ENCODE measurements at regions not wholly inside any gene's neighbourhood (a gene's known extent, or its start where the extent isn't known, plus 50 kb on each side); places are given as distances from the start of the nearest gene placed in this dataset.

DNA sequence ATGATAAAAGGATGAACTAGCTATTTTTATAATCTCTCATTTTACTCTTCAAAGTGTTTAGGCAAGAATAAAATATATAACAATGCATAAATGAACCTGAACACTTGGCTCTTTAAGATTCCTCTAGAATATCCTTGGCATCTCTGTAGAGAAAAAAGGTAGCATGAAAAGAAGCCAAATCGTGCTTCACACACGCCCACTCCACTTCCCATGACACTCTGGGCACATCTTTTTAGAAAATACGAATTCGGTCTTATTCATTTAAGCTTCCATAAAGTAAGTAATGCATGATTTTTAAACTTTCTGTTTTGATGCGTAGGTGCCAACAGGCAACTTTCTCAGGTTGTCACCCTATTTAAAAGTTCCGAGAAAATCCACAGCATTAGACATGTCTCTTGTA, 73.6 kb upstream of the SORBS2 start:
- dilution Hi-C loops (cut with MboI; ENCODE audit: extremely low pct_ligation_motif_present, low sequenced_read_pairs): no loop called here
- Histone ChIP-seq H3K9ac (ENCODE audit: control insufficient read depth, extremely low read depth, insufficient read depth, low read length) (no peak overlapping the region), H4K20me1 (ENCODE audit: control insufficient read depth, extremely low read depth, insufficient read depth, low read length) (no peaks in the 10 kb centered on the region), H3K4me1 (ENCODE audit: control insufficient read depth, extremely low read depth, insufficient read depth, low read length) (no peaks in the 10 kb centered on the region), H2AFZ (ENCODE audit: control insufficient read depth, low read length) (no peak overlapping the region), H3K9me1 (ENCODE audit: control insufficient read depth, extremely low read depth, insufficient read depth, low read length) (no peaks in the 10 kb centered on the region), H3K9me3 (ENCODE audit: control insufficient read depth, low read depth, low read length) (no peaks in the 10 kb centered on the region), H3K27me3 (ENCODE audit: control insufficient read depth, extremely low read depth, insufficient read depth, low read length) (no peaks in the 10 kb centered on the region), H3K36me3 (ENCODE audit: control insufficient read depth in 2 of 2, extremely low read depth in 1 of 2, insufficient read depth in 2 of 2, low read length in 2 of 2) (no peaks in the 10 kb centered on the region), H3K79me2 (ENCODE audit: control insufficient read depth, insufficient read depth, low read length) (no peaks in the 10 kb centered on the region), H3K4me3 (ENCODE audit: control insufficient read depth in 2 of 3, extremely low read depth in 1 of 3, insufficient read depth in 2 of 3, low read depth in 1 of 3, low read length in 3 of 3) (no peak overlapping the region), H3K27ac (ENCODE audit: control insufficient read depth, insufficient read depth, low read length) (no peak overlapping the region), H3K4me2 (ENCODE audit: control insufficient read depth, extremely low read depth, insufficient read depth, low read depth, low read length) (no peak overlapping the region)
- no peak for FAIRE-seq
- DNase-seq (ENCODE audit: low read depth, low spot score): no peak
- TF ChIP-seq, protein P1, sequence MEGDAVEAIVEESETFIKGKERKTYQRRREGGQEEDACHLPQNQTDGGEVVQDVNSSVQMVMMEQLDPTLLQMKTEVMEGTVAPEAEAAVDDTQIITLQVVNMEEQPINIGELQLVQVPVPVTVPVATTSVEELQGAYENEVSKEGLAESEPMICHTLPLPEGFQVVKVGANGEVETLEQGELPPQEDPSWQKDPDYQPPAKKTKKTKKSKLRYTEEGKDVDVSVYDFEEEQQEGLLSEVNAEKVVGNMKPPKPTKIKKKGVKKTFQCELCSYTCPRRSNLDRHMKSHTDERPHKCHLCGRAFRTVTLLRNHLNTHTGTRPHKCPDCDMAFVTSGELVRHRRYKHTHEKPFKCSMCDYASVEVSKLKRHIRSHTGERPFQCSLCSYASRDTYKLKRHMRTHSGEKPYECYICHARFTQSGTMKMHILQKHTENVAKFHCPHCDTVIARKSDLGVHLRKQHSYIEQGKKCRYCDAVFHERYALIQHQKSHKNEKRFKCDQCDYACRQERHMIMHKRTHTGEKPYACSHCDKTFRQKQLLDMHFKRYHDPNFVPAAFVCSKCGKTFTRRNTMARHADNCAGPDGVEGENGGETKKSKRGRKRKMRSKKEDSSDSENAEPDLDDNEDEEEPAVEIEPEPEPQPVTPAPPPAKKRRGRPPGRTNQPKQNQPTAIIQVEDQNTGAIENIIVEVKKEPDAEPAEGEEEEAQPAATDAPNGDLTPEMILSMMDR (optimal IDR thresholded peaks at IDR 0.05 in 1 of 3, IDR thresholded peaks at IDR 0.05 in 1 of 3, conservative IDR thresholded peaks at IDR 0.05 in 1 of 3; ENCODE audit: extremely low read depth in 1 of 3, insufficient read depth in 2 of 3, low read length in 3 of 3): no peak
- TF ChIP-seq EZH2 (IDR thresholded peaks at IDR 0.05; ENCODE audit: low read length): no peak

DNA sequence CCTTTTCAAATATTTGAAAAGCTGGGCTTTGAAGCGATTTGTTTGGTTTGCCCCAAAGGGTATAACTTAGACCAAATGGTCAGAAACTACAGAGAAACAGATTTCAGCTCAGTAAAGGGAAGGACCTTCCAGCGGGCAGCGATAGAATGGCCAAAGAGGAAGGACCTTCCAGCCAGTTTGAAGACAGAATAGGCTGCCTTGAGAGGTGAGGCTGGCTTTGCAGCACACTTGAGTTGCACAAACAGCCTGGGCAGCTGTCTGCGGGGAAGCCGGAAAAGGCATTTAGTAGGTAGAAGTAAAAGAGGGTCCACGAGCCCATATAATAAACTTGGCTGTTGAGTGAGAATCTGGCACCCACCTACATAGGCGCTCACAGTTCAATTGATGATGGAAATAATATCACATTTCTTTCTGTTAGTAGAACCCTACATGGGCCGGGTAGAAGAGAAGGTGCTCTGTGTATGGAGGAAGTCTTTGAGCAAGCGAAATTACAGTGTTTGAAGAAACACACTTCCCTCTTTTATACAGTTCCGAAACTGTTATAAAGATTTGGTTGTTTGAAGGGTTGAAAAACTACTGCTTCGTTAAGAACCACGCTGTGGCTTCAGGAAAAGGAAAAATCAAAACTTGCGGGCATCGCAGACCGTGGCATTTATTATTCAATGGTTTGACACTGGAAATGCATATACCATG, 75.0 kb upstream of the SORBS2 start:
- FAIRE-seq (no peak), DNase-seq (ENCODE audit: low read depth, low spot score) (no peak)
- H3K9me3 ChIP-seq (ENCODE audit: control insufficient read depth, low read depth, low read length): no peaks in the 10 kb centered on the region
- H3K79me2 ChIP-seq (ENCODE audit: control insufficient read depth, insufficient read depth, low read length): no peaks in the 10 kb centered on the region
- H3K9ac ChIP-seq (ENCODE audit: control insufficient read depth, extremely low read depth, insufficient read depth, low read length): no peak overlapping the region
- H3K9me1 ChIP-seq (ENCODE audit: control insufficient read depth, extremely low read depth, insufficient read depth, low read length): no peaks in the 10 kb centered on the region
- TF ChIP-seq, protein P1 (optimal IDR thresholded peaks at IDR 0.05 in 1 of 3, IDR thresholded peaks at IDR 0.05 in 1 of 3, conservative IDR thresholded peaks at IDR 0.05 in 1 of 3; ENCODE audit: extremely low read depth in 1 of 3, insufficient read depth in 2 of 3, low read length in 3 of 3): no peak
- no peak for TF ChIP-seq EZH2 (IDR thresholded peaks at IDR 0.05; ENCODE audit: low read length)
- H3K4me3 ChIP-seq (ENCODE audit: control insufficient read depth in 2 of 3, extremely low read depth in 1 of 3, insufficient read depth in 2 of 3, low read depth in 1 of 3, low read length in 3 of 3): no peak overlapping the region
- no peak overlapping the region for H2AFZ ChIP-seq (ENCODE audit: control insufficient read depth, low read length)
- no peak overlapping the region for H3K4me2 ChIP-seq (ENCODE audit: control insufficient read depth, extremely low read depth, insufficient read depth, low read depth, low read length)
- dilution Hi-C loops (cut with MboI; ENCODE audit: extremely low pct_ligation_motif_present, low sequenced_read_pairs): no loop called here
- no peaks in the 10 kb centered on the region for H3K27me3 ChIP-seq (ENCODE audit: control insufficient read depth, extremely low read depth, insufficient read depth, low read length)
- no peaks in the 10 kb centered on the region for H3K4me1 ChIP-seq (ENCODE audit: control insufficient read depth, extremely low read depth, insufficient read depth, low read length)
- H4K20me1 ChIP-seq (ENCODE audit: control insufficient read depth, extremely low read depth, insufficient read depth, low read length): no peaks in the 10 kb centered on the region
- no peaks in the 10 kb centered on the region for H3K36me3 ChIP-seq (ENCODE audit: control insufficient read depth in 2 of 2, extremely low read depth in 1 of 2, insufficient read depth in 2 of 2, low read length in 2 of 2)
- no peak overlapping the region for H3K27ac ChIP-seq (ENCODE audit: control insufficient read depth, insufficient read depth, low read length)
